GM19035 (cell line): ENCODE measurements at regions not wholly inside any gene's neighbourhood (a gene's known extent, or its start where the extent isn't known, plus 50 kb on each side); places are given as distances from the start of the nearest gene placed in this dataset.

ENCODE experiments used
- ATAC-seq: cut with Tn5 transposase; IDR thresholded peaks from one replicate; pipeline ENCODE4 v1.9.1; 2021; ENCODE audit not compliant: unreplicated experiment

GRCh38 chr20:48105526-48105925 is 320.2 kb upstream of the SULF2 start:
- no peak for ATAC-seq

- ATAC-seq, result no peak
Measured at GRCh38 chr20:48102931-48103660, 317.8 kb upstream of the SULF2 start.

GRCh38 chr20:48102076-48102787 is 317.0 kb upstream of the SULF2 start:
- no peak for ATAC-seq

GRCh38 chr20:48100483-48100882 is 315.2 kb upstream of the SULF2 start:
- ATAC-seq, result no peak

- ATAC-seq, result no peak
Measured at GRCh38 chr20:48098866-48099265, 313.6 kb upstream of the SULF2 start.

- ATAC-seq, result no peak
Measured at GRCh38 chr20:48098099-48098498, 312.8 kb upstream of the SULF2 start.

GRCh38 chr20:48096957-48097890 is 311.9 kb upstream of the SULF2 start:
- ATAC-seq, result no peak

GRCh38 chr20:48096212-48096875 is 311.1 kb upstream of the SULF2 start:
- no peak for ATAC-seq

GRCh38 chr20:48094944-48095343 is 309.7 kb upstream of the SULF2 start:
- no peak for ATAC-seq

GRCh38 chr20:48094196-48094749 is 309.0 kb upstream of the SULF2 start:
- ATAC-seq, result no peak

- no peak for ATAC-seq
Measured at GRCh38 chr20:48092596-48093280, 307.5 kb upstream of the SULF2 start.

GRCh38 chr20:48090784-48091183 is 305.5 kb upstream of the SULF2 start:
- ATAC-seq, result no peak

GRCh38 chr20:48090314-48090713 is 305.0 kb upstream of the SULF2 start:
- no peak for ATAC-seq

- no peak for ATAC-seq
Measured at GRCh38 chr20:48080583-48080982, 295.3 kb upstream of the SULF2 start.

- ATAC-seq, result no peak
Measured at GRCh38 chr20:48079028-48079427, 293.7 kb upstream of the SULF2 start.

GRCh38 chr20:48076747-48077146 is 291.5 kb upstream of the SULF2 start:
- no peak for ATAC-seq

- ATAC-seq, result no peak
Measured at GRCh38 chr20:48076247-48076646, 291.0 kb upstream of the SULF2 start.

- ATAC-seq, result no peak
Measured at GRCh38 chr20:48075591-48076174, 290.4 kb upstream of the SULF2 start.

GRCh38 chr20:48070991-48071652 is 285.8 kb upstream of the SULF2 start:
- no peak for ATAC-seq
